NCI-H128 (cell line): ENCODE measurements at regions not wholly inside any gene's neighbourhood (a gene's known extent, or its start where the extent isn't known, plus 50 kb on each side); places are given as distances from the start of the nearest gene placed in this dataset.
"Not testable (repeated sequence)": the region's sequence is repeated elsewhere in the genome, so short reads cannot be mapped to it uniquely, and the experiment has no call there.

Source experiments
- DNase-seq: peaks from one replicate; lab custom pipeline; 2025; ENCODE audit not compliant: unreplicated experiment; lab: John Stamatoyannopoulos, UW

GRCh38 chr18:52140986-52141385, 199.0 kb upstream of the DCC start:
- no peak for DNase-seq

- no peak for DNase-seq
These were observed 189.9 kb upstream of the DCC start for GRCh38 chr18:52150050-52150449.

- DNase-seq: no peak
These were observed 188.0 kb upstream of the DCC start for GRCh38 chr18:52152036-52152435.

GRCh38 chr18:52156166-52156565, 183.8 kb upstream of the DCC start:
- no peak for DNase-seq

- no peak for DNase-seq
These were observed 179.4 kb upstream of the DCC start for GRCh38 chr18:52160636-52161035.

- no peak for DNase-seq
These were observed 176.5 kb upstream of the DCC start for GRCh38 chr18:52163478-52163877.

- not testable (repeated sequence) for DNase-seq
These were observed 171.9 kb upstream of the DCC start for GRCh38 chr18:52168131-52168530.

GRCh38 chr18:52174220-52174619, 165.8 kb upstream of the DCC start:
- no peak for DNase-seq

GRCh38 chr18:52175406-52175805, 164.6 kb upstream of the DCC start:
- no peak for DNase-seq

- no peak for DNase-seq
These were observed 156.9 kb upstream of the DCC start for GRCh38 chr18:52183107-52183506.

- no peak for DNase-seq
These were observed 149.8 kb upstream of the DCC start for GRCh38 chr18:52190195-52190594.

- no peak for DNase-seq
These were observed 149.4 kb upstream of the DCC start for GRCh38 chr18:52190631-52191030.

GRCh38 chr18:52200406-52200805, 139.6 kb upstream of the DCC start:
- DNase-seq: no peak

- no peak for DNase-seq
These were observed 138.9 kb upstream of the DCC start for GRCh38 chr18:52200921-52201663.

- no peak for DNase-seq
These were observed 131.4 kb upstream of the DCC start for GRCh38 chr18:52208646-52209045.

- no peak for DNase-seq
These were observed 123.9 kb upstream of the DCC start for GRCh38 chr18:52216109-52216508.

GRCh38 chr18:52216666-52217065, 123.3 kb upstream of the DCC start:
- no peak for DNase-seq

GRCh38 chr18:52219102-52219501, 120.9 kb upstream of the DCC start:
- DNase-seq: no peak

- DNase-seq: no peak
These were observed 119.9 kb upstream of the DCC start for GRCh38 chr18:52220062-52220591.

- no peak for DNase-seq
These were observed 117.8 kb upstream of the DCC start for GRCh38 chr18:52222211-52222610.

- no peak for DNase-seq
These were observed 112.5 kb upstream of the DCC start for GRCh38 chr18:52227536-52227935.

GRCh38 chr18:52228166-52228565, 111.8 kb upstream of the DCC start:
- DNase-seq: no peak

- no peak for DNase-seq
These were observed 103.9 kb upstream of the DCC start for GRCh38 chr18:52236131-52236530.
